ENCODE measurements at regions not wholly inside any gene's neighbourhood (a gene's known extent, or its start where the extent isn't known, plus 50 kb on each side); places are given as distances from the start of the nearest gene placed in this dataset.

DNA sequence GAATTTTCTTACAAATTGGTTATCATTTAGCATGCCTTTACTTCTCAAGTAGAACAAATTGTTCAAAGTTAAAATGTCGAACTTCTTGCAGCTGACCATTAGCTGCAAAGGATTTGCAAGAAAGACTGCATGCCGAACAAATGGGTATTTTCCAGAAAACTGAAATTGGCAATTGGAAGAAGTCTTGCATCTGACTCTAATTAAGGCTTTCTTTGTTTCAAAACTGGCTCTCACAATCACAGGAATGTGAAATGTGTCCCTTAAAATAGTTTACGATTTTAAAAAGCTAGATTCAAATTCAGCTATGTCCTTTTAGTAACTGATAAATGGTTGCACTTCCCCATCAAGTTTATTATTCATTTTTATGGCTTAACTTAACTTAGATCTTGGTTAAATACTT lies 207.9 kb downstream of the ARL4A start:
- TF ChIP-seq, protein P1, sequence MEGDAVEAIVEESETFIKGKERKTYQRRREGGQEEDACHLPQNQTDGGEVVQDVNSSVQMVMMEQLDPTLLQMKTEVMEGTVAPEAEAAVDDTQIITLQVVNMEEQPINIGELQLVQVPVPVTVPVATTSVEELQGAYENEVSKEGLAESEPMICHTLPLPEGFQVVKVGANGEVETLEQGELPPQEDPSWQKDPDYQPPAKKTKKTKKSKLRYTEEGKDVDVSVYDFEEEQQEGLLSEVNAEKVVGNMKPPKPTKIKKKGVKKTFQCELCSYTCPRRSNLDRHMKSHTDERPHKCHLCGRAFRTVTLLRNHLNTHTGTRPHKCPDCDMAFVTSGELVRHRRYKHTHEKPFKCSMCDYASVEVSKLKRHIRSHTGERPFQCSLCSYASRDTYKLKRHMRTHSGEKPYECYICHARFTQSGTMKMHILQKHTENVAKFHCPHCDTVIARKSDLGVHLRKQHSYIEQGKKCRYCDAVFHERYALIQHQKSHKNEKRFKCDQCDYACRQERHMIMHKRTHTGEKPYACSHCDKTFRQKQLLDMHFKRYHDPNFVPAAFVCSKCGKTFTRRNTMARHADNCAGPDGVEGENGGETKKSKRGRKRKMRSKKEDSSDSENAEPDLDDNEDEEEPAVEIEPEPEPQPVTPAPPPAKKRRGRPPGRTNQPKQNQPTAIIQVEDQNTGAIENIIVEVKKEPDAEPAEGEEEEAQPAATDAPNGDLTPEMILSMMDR (IDR thresholded peaks at IDR 0.05): no peak
- no peak for TF ChIP-seq ZFX (IDR thresholded peaks at IDR 0.05; ENCODE audit: borderline replicate concordance)

All from 22Rv1 (cell line).